ENCODE measurements at regions not wholly inside any gene's neighbourhood (a gene's known extent, or its start where the extent isn't known, plus 50 kb on each side); places are given as distances from the start of the nearest gene placed in this dataset.

- no peak for TF ChIP-seq POLR2A (IDR thresholded peaks at IDR 0.05)
- TF ChIP-seq CTCF (IDR thresholded peaks at IDR 0.05), result no peak
These were observed 134.9 kb upstream of the ADRA1D start for GRCh38 chr20:4383961-4384360.

Data from uterus (tissue), 2 donors.